ENCODE measurements at regions not wholly inside any gene's neighbourhood (a gene's known extent, or its start where the extent isn't known, plus 50 kb on each side); places are given as distances from the start of the nearest gene placed in this dataset.
"Not testable (repeated sequence)": the region's sequence is repeated elsewhere in the genome, so short reads cannot be mapped to it uniquely, and the experiment has no call there.

DNA sequence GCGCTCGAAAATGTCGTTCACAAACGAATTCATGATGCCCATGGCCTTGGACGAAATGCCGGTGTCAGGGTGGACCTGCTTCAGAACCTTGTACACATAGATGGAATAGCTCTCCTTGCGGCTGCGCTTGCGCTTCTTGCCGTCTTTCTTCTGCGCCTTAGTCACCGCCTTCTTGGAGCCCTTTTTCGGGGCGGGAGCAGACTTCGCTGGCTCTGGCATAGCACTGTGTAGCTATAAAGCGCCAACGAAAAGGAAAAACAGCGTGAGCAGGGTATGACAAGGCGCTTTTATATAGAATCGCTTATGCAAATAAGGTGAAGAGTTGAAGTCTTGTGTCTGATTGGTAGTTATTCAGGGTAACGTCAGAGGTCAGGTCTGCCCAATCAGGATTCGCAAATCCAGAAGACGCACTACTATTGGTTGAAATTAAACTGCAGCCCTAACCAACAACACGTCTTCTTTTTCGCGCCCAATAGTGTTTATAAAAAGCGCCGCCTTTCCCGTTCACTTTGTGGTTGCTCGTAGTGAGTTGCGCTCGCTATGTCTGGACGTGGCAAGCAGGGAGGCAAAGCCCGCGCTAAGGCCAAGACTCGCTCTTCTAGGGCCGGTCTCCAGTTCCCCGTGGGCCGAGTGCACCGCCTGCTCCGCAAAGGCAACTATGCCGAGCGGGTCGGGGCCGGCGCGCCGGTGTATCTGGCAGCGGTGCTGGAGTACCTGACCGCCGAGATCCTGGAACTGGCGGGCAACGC lies 114.8 kb upstream of the PRSS16 start:
- peak; percentile 65 to 75 for DNase-seq (ENCODE audit: extremely low read depth in 1 of 2, low read depth in 1 of 2)

DNA sequence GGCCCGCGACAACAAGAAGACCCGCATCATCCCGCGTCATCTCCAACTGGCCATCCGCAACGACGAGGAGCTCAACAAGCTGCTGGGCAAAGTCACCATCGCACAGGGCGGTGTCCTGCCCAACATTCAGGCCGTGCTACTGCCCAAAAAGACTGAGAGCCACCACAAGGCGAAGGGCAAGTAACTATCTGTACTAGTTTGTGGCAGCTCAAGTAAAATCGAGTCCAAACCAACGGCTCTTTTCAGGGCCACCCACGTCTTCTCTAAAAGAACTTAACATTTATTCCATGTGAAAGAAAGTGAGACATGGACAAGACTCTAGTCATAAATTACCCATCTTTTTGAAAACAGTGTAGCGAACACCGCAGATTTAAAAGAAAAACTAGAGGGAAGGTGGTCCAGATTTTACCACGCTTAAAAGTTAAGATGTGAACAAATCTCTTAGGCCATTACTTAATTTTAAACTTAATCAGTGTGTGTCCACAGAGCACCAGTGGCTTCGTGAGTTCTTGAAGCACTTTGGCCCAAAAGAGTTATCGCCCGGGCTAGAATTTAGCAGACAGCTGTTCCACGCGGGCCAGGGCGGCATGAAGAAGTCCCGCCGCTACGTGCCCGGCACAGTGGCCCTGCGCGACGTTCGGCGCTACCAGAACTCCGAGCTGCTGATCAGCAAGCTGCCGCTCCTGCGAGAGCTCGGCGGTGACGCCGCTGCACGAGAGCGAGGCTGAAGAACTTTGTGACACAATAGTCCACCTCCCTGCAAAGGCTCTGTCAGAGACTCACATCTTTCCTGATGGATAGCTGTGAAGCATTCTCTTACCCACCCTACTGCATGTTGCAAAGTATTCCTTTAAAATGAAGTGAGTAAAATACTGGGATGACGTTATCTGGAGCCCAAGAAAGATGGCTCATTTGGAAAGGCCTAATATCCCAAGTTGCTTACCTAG lies 113.9 kb upstream of the PRSS16 start:
- DNase-seq (ENCODE audit: extremely low read depth in 1 of 2, low read depth in 1 of 2) = peak in 1 of 2 donors; percentile 59

DNA sequence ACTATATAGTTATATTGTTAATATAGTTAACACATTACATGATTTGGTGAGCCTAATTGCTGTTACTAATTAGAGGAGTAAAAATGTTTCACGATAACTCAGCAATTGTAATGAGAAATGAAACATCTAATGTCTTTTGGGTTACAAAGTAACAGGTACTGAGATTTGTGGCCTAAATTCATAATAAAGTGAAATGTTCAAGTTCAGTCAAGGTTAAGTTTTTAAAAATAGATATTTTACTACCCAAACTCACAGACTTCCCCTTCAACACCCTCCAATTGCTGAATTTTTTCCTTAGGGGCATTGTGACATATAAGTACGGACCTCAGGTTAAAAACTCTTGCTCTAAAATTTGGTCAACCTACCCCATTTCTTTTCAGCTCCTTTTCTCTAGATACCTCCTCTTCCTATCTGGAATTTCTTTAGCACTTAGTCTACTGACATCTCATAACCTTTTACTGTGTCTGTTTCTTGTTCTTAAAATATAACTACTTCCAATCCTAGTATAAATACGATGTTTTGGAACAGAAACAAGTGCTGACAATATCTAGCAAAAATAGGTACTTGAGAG lies 112.3 kb upstream of the PRSS16 start:
- no peak for DNase-seq (ENCODE audit: extremely low read depth in 1 of 2, low read depth in 1 of 2)

DNA sequence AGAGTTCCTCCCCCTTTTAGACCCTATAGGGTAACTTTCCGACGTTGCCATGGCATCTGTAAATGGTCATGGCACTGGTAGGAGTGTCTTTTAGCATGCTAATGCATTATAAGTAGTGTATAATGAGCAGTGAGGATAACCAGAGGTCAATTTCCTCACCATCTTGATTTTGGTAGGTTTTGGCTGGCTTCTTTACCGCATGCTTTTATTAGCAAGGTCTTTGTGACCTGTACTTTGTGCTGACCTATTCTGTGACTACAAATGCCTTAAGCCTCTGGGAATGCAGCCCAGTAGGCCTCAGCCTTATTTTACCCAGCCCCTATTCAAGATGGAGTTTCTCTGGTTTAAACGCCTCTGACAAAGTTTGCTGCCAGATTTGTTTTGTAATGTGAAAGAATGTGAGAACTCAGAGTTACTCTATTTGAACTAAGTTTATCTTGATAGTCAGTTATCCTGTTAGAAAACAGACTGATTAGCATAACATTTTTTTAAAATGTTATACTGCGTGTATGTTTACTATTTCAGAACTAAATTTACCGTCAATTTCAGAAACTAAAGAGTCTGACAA lies 111.3 kb upstream of the PRSS16 start:
- no peak for DNase-seq (ENCODE audit: extremely low read depth in 1 of 2, low read depth in 1 of 2)

DNA sequence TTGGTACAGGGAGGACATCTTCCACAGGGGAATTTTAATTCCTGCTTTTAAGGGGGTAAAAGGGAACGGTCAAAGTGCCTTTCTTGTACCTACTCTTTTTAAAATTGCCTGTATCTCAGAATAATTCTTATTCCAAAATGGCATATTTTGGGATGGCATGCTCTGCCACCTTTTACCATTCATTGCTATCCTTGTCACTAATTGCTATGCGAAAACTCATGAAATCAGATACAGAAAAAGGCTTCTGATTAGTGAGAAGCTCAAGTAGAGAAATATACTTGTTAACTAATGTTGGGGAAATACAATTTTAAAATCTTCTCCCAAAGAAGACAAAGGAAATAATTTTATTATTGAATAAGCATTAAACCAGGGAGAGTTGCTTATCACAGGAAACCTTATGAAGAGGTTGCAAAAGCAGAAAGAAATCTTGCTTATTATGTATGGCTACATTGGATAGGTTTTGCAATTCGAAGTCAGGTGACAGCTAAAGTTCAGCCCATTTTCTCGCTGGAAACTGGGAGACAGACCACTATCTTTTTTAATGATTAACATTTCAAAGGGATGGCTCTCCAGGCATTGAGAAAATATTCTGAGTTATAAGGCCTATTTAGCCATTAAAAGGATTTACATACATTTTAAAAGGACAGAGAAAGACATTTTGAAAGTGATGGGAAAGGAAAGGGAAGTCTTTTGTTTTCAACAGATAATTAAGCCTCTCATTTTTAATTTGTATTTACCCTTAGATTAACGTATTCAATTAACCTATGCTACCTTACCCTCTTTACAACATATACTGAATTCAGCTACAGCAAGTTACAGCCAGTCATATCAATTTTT lies 110.3 kb upstream of the PRSS16 start:
- DNase-seq (ENCODE audit: extremely low read depth in 1 of 2, low read depth in 1 of 2) = no peak

DNA sequence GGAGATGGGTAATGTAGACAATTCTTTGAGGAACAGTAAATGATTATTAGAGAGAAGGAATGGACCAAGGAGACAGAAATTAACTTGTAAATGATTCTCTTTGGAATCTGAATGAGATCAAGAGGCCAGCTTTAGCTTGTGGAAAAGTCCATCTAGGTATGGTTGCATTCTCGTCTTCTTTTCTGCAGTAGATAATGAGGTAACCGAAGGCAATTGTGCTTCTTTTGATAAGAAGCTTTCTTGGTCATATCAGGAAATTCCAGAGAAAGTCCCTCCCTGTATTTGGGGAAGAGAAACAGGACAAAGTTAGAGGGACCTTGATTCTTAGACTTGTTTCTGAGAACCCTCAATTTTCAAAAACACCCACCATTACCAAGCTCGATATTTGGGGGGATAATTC lies 109.1 kb upstream of the PRSS16 start:
- DNase-seq (ENCODE audit: extremely low read depth in 1 of 2, low read depth in 1 of 2) = no peak

DNA sequence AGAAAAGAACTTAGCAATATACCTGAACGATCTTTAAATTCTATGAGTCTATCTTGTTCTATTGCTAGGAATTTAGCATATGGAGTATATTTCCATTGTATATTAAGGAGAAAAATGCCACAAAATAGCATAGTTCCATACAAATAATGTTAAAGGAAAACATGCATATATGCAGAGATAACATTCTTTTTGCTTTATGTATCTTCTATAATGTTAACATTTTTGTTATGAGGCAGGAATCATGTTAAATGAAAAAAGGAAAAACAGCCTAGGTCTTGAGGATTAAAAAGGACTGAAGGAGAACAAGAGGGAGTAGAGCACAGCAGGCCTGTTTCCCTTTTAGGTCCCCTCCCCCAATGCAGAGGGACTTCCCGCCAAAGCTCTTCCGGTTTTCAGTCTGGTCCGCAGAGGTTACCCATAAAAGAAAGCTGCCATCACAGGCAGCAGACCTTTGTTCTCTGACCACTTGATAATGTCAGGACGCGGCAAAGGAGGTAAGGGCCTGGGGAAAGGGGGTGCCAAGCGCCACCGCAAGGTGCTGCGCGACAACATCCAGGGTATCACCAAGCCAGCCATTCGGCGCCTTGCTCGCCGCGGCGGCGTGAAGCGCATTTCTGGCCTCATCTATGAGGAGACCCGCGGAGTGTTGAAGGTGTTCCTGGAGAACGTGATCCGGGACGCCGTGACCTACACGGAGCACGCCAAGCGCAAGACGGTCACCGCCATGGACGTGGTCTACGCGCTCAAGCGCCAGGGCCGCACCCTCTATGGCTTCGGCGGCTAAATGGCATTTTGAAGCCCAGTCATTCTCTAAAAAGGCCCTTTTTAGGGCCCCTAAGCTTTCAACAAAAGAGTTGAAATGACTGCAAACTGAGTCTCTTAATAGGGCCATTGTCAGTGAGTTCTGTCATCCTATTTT lies 108.4 kb upstream of the PRSS16 start:
- no peak for DNase-seq (ENCODE audit: extremely low read depth in 1 of 2, low read depth in 1 of 2)

DNA sequence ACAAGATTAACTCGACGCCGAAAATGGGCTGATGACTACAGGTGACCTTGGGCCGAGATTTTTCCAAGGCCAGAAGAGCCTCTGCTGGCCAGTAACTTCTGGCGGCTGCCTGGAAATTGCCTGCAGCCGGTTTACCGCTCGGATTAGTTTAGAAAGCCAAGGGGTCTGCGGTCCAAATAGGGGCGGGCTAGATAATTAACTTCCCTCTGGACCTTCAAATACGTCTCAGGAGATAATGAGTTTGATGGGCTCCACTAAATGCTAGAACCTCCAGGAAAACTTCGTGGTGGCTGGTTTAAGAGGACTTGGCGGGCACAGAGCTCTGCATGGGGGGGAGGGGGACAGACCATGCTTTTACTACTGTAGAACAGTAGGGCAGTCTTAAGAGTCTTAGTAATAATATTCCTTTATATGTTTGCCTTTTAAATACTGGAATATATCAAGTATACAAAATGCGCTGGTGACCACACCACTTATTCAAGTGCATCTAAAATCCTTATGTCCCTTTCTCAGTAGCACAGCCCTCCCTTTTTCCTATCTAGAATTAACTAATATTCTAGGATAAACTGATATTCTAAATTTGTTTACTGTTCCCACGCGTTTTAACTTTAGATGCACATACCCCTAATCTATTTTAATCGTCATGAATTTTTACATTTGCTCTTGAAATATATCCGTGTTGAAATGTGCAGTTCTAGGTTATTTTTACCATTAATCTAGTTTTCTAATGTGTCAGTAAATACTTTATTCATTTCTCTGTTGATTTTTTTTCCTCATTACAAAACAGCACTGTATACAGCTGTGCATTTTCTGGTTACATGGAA lies 107.5 kb upstream of the PRSS16 start:
- DNase-seq (ENCODE audit: extremely low read depth in 1 of 2, low read depth in 1 of 2) = no peak

DNA sequence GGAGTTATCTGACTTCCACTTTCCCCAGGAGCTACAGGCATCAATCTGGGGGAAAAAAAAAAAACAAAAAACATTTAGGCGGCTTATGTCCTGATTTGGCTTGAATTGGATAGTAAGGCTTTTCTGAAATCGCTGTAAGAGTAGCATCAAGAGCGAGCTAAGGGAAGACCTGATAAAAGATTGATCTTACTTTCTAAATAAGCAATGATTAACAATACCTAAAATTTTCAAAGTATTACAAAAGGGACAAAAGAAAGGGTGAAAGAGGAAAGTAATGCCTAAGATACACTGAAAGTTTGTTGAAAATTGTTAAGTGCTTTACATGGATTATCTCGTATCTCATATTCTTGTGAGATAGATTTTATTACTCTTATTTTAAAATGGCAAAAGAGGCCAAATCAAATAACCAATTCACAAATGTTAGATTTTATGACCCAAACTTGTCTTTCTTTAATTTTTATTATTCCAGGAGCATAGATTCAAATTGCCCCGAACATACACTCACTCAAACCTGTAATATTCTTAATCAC lies 106.4 kb upstream of the PRSS16 start:
- DNase-seq (ENCODE audit: extremely low read depth in 1 of 2, low read depth in 1 of 2) = no peak

DNA sequence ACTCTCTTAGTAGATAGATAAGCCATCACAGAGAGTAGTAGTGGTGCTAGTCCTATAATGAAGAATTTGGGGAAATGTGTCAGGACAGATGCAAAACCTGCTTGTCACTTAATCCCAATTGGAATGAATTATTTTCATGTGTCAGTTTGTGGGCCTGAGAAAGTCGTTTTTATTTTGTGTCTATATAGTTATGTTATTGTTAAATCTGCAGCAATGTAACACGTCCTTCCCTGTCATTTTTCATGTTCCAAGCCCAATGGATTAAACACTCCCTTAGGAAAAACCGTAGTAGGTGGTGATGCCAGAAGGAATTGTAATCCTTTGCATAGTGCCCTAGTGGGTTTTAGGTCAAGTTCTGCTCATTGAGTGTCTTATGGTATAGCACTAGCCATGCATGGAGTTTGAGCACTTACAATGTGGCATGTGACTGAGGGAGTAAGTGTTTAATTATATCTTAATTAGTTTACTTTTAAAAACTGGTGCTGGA lies 105.9 kb upstream of the PRSS16 start:
- DNase-seq (ENCODE audit: extremely low read depth in 1 of 2, low read depth in 1 of 2) = no peak

DNA sequence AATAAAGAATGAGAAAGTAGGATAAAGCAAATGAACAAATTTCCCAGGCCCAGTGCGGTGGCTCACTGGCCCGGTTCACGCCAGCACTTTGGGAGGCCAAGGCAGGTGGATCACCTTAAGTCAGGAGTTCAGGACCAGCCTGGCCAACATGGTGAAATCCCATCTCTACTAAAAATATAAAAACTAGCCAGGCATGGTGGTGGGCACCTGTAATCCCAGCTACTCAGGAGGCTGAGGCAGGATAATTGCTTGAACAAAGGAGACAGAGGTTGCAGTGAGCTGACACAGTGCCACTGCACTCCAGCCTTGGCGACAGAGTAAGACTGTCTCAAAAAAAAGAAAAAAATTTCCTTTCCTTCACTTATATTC lies 104.5 kb upstream of the PRSS16 start:
- DNase-seq (ENCODE audit: extremely low read depth in 1 of 2, low read depth in 1 of 2) = not testable (repeated sequence)

DNA sequence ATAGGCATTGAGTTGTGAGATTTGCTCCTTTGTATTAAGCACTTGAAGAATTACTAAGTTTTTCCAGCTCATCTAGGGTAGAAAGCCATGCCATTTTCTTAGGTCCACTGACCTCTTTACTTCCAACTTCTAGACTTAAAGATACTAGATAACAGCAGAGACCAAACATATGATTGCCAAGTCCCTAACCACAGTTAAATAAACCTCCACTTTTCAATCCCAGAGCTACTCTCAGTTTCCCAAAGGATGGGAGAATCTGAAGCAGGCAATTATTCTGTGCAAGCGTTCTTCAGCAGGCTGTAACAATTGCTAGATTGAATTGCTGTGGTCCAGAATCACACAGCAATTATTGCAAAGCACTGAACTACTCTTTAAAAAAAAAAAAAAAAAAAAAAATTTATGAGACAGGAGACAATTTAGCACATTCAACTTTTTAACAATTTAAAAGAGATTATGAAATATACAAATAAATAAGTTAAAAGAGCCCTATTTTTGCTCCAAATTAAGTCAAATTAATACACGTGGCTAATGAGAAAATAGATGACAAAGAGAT lies 104.0 kb upstream of the PRSS16 start:
- DNase-seq (ENCODE audit: extremely low read depth in 1 of 2, low read depth in 1 of 2) = no peak

DNA sequence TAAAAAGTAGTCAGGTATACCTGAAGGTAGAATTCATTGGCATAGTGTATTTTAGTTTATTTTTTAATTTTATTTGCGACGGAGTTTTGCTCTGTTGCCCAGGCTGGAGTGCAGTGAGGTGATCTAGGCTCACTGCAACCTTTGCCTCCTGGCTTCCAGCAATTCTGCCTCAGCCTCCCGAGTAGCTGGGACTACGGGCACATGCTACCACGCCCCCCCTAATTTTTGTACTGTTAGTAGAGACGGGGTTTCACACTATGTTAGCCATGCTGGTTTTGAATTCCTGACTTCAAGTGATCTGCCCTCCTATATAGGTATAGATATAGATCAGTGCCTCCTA lies 102.8 kb upstream of the PRSS16 start:
- DNase-seq (ENCODE audit: extremely low read depth in 1 of 2, low read depth in 1 of 2) = no peak

DNA sequence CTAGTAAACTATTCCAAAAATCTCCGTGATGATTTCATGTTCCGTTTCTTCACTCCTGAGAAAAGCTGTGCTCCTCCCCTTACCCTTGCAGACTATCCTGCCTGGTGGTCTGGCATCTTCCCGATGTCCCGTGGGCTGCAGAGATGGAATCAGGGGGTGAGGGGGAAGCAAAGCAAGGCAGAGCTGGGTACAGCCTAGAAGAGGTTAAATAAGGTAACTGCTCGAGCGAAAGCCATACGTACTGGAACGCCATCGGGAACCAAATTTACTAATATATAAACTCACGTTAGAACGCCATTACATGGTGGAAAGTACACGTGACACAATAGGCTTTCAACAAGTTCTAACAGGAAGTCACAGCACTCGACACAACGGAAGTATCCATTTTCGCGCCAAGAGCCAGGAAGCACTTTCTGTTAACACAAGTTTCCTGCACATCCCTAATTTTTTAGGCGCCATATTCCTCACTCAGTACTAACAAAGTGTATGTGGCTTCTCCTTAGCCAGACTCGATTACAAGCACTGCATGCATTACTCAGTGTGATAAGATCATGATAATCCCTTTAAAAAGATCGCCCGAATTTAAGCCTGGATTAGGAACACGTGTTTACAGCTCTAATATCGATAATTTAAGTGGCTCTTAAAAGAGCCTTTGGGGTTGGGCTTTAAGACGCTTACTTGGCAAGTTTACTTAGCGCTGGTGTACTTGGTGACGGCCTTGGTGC lies 101.6 kb upstream of the PRSS16 start:
- peak in 1 of 2 donors; percentile 39 for DNase-seq (ENCODE audit: extremely low read depth in 1 of 2, low read depth in 1 of 2)

DNA sequence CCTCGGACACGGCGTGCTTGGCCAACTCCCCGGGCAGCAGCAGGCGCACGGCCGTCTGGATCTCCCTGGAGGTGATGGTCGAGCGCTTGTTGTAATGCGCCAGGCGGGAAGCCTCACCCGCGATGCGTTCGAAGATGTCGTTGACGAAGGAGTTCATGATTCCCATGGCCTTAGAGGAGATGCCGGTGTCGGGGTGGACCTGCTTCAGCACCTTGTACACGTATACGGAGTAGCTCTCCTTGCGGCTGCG lies 101.1 kb upstream of the PRSS16 start:
- not testable (repeated sequence) for DNase-seq (ENCODE audit: extremely low read depth in 1 of 2, low read depth in 1 of 2)

DNA sequence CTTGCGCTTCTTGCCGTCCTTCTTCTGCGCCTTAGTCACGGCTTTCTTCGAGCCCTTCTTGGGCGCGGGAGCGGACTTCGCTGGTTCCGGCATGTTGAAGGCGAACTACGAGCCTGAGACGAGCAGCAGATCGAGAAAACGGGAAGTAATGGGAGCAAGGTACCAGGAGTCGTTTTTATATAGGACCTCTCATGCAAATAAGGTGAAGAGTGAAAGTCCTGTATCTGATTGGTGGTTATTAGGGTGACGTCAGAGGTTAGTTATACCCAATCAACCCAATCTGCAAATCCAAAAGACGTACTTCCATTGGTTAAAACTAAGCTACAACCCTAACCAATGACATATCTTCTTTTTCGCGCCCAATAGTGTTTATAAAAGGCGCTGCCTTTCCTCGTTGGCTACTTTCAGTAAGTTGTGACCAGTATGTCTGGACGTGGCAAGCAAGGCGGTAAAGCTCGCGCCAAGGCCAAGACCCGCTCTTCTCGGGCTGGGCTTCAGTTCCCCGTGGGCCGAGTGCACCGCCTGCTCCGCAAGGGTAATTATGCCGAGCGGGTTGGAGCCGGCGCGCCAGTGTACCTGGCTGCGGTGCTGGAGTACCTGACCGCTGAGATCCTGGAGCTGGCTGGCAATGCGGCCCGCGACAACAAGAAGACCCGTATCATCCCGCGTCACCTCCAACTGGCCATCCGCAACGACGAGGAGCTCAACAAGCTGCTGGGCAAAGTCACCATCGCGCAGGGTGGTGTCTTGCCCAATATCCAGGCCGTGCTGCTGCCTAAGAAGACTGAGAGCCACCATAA lies 100.6 kb upstream of the PRSS16 start:
- peak; percentile 39 to 50 for DNase-seq (ENCODE audit: extremely low read depth in 1 of 2, low read depth in 1 of 2)

DNA sequence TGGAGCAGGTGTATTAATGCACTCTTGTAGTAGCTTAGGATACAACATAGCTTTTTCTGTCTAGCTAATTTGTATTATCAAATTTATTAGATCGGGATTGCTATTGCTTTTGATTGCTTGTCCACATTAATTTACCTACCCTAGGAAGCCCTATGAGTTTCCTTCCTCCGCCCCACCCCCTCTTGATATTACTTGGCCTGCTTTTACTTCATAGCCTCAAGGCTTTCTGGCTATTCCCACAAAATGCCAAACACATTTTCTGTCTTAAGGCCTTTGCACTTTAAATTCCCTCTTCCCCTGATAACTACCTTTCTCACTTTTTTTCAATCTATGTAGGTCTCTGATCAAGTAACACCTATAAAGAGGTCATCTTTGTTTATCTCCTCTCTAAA lies 99.1 kb upstream of the PRSS16 start:
- DNase-seq (ENCODE audit: extremely low read depth in 1 of 2, low read depth in 1 of 2) = no peak
